Stimulated activated CD8-positive, alpha-beta memory T cell treated with anti-CD3 and anti-CD28 coated beads, Interleukin-12 subunit alpha, Interleukin-12 subunit beta, amount 100 ng/mL, for 24 hours (primary cell): ENCODE measurements at regions not wholly inside any gene's neighbourhood (a gene's known extent, or its start where the extent isn't known, plus 50 kb on each side); places are given as distances from the start of the nearest gene placed in this dataset.
"Not testable (repeated sequence)": the region's sequence is repeated elsewhere in the genome, so short reads cannot be mapped to it uniquely, and the experiment has no call there.

ENCODE experiments used
- DNase-seq: peaks from one replicate; pipeline ENCODE4 v3.0.0-alpha.2; 2020; ENCODE audit errors: extremely low read depth

DNA sequence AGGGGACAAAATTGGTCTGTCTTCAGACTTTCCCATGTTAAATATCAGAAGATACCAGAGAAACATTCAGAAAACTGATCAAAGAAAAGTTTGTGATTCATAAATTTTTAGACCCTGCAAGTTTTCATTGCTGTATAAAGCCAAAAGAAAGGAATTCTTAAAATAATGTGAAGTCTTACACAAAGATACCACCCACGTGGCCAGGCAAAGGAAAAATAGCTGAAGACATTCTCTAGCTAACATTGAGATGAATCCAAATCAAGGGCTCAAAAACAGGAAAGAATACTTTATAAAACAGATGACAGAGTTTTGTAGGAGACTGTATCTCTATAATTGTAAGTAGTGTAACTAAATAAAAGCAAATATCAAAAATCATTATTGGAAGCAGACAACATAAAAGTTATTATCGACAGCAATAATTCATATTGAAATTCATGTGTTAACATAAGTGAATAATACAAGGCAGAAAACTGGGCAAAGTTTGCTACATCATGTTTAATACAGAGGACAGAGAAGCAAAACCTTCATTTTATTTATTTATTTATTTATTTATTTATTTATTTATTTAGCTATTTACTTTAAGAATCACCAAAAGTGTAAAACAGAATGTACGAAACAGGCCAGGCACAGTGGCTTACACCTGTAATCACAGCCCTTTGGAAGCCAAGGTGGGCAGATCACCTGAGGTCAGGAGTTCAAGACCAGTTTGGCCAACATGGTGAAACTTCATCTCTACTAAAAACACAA, 204.6 kb upstream of the SLIT2 start:
- DNase-seq, result no peak

DNA sequence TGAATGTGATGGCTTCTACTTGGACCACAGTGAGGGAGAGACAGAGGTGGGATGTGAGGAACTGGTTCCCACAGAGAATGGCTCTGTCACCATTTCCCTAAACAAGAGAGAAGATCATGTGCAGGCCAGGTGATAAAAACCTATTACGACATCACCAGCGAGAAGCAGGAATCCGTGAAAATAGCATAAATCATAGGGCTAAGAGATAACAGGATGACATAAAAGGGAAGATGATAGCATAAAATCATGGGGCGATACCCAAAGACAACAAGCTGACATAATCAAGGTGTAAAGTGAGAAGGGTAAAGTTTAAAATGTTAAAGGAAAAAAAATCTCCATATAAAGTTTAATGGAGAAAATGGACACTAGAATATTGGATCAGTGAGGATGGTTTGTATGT, 205.5 kb upstream of the SLIT2 start:
- DNase-seq, result no peak

DNA sequence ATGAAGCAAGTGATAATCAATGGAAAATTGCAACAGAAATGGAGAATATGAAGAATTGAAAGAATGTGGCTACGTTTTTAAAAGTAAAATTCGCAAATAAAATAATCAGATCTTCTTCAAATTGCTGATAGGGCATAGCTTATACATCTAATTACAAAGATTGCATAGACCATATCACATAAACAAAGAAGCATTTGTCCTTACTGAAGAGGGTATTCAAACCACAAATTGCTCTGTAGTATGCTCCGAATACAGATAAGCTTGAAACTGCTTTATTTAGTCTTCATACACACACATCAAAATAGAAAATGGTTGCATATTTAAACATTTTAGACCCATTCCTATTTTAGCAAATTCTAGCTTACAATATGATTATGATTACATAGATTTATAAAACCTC, 206.7 kb upstream of the SLIT2 start:
- no peak for DNase-seq

DNA sequence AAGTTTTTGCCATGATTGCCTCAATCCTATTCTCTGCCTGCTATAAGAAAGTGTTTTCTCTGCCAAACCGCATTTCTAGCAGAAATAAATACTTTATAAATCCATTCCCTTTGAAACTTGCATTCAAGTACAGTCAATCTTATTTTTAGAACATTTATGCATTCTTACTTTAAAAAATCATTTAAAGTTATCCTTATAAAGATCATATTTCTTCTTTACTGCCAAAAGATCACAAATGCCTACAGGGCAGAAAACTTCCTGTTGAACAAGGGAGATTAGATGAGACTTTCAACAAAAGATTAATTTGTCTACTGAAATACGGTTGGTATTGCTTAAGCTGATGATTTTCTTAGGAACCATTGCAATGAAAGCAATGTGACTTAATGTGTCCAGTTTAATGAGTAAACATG, 207.2 kb upstream of the SLIT2 start:
- DNase-seq, result no peak

GRCh38 chr4:20043991-20044390, 207.7 kb upstream of the SLIT2 start:
- DNase-seq, result no peak

DNA sequence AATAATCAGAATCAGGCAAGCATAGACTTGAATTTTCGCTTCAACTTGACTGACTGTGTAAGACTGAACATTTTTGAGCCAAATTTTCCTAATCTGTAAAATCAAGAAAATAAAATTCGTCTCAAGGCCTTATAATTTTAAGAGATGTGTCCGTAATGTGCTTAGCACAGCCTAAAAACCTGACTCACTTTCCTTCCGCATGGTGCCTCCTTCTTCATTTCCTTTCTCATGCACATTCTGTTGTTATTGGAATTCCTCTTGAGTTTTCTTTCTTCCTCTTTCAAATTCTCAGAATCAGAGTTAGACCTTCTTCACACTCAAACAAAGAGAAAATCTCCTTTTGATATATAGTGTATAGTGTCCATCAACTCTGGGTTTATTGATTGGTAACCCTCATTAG, 208.9 kb upstream of the SLIT2 start:
- DNase-seq, result no peak

DNA sequence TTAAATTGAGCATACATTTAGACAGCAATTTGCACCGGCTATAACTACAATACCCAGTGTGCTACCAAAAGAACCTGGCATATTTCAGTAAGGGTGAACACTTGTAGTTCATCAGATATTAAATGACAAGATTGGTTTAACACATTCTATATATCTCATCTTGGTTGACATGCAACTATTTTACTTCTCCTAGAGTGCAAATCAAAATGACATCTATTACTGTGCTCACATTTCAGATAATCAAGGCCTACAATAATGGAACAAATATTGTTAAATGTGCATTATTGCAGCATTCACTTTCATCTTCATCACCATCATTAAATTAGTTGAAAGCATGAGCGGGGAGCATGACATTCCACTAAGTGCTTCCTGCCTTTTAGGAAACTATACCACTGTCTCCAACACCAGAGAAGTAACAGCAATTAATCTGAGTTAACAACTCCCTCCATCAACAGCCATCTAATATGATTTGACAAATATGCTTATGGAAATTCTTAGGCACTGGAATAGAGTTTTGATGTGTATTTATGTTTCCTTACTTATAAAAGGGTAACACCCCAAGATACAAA, 209.8 kb upstream of the SLIT2 start:
- no peak for DNase-seq

- no peak for DNase-seq
Observed at GRCh38 chr4:20037745-20038144, 214.0 kb upstream of the SLIT2 start.

DNA sequence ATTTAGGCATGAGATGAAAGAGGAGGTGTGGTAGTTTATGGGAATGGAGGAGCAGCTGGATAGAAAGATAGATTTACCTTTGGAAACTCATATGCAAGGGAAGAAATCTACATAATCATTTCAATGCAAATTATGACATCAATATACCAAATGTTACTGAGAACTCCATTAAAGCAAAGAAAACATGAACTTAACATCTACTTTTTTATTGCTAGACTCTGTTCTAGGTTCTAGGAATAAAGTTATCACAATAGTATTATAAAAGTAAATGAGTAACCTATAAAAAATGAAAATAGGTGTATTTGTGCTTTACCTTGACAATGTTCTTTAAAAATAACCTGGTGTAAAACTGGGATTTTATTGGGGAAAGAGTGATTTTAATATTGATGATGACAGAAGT, 221.6 kb upstream of the SLIT2 start:
- DNase-seq, result no peak

GRCh38 chr4:20028645-20029044, 223.1 kb upstream of the SLIT2 start:
- no peak for DNase-seq

GRCh38 chr4:20026456-20026855, 225.2 kb upstream of the SLIT2 start:
- DNase-seq, result no peak

- DNase-seq, result no peak
Observed at GRCh38 chr4:20022471-20022870, 229.2 kb upstream of the SLIT2 start.

DNA sequence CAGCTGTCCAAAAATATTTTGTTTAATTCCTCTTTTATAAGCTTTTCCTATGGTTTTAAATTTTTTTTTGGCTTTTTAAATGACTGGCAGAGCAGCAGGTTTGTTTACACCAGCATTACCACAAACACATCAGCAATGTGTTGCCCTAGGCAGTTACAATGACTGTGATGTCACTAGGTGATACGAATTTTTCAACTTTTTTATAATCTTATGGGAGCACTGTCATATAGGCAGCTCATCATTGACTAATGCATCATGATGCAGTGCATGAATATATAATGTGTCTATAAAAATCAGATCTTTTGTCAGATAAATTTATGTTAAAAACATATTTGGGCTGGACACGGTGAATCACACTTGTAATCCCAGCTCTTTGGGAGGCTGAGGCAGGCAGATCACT, 231.6 kb upstream of the SLIT2 start:
- DNase-seq, result no peak

GRCh38 chr4:20019310-20020015, 232.2 kb upstream of the SLIT2 start:
- DNase-seq, result no peak

GRCh38 chr4:20017777-20018115, 234.0 kb upstream of the SLIT2 start:
- DNase-seq, result no peak

GRCh38 chr4:20017070-20017776, 234.5 kb upstream of the SLIT2 start:
- no peak for DNase-seq

GRCh38 chr4:20015636-20016224, 236.0 kb upstream of the SLIT2 start:
- no peak for DNase-seq

GRCh38 chr4:20003836-20004558, 247.7 kb upstream of the SLIT2 start:
- not testable (repeated sequence) for DNase-seq

DNA sequence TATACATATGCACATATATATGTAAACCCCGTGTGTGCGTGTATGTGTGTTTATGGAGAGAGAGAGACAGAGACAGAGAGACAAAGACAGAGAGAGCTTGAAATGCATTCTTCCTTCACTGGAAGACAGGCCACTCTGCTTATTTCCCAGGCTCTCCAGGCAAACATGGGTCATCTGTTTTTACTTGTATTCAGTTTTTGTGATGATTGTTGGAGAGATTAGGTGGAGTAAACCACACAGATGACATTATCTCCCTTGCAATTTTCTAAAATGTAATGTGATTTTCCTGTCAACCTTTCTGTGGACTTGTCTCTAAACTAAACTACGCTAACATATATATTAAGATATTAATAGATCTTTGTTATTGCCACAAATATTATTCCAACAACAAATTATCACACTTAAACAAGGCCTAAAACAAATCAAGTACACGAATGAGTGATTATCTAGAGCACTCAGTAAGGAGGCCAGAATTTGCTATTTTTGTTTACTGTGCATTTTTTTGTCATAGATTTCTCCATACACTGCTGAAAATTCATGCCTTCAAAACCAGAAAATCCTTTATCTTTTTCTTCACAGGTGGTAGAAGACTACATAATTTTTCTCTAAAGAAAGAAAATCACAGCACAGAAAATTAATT, 251.8 kb upstream of the SLIT2 start:
- no peak for DNase-seq

DNA sequence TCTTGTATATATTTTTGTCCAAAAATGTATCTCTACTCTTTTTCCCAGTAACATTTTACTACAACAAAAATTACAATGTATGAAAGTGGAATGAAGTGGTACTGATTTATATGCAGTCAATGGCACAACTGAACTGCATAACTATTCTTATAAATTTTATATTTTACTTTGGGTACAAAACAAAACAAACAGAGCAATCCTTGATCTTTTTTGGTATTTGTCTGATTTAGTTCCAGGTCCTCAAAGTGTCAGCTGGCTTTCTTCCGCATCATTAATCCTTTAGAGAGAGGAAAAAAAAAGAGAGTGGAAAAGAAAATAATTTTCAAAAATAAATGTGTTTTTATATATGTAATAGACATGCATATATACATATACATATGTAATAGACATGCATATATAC, 252.4 kb upstream of the SLIT2 start:
- no peak for DNase-seq

DNA sequence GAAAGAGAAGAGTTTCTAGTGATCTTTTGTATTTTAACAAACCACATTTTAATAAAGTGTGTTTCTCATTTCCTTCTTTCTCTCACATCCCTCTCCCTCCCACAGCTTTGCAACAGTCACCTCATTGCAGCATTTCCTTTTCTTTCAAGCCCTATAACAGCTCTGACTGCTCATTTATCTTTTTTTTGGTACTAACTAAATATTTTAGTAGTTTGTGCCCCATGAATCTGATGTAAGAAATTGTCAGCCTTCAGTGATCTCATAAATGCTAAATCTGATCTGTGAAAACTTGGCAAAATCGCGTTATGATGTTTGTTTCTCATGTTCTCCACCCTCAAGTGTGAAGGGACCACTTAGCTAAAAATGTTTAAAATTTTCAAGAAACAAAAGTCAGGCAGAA, 258.5 kb upstream of the SLIT2 start:
- DNase-seq, result no peak
